WTC11 (cell line): ENCODE measurements at regions not wholly inside any gene's neighbourhood (a gene's known extent, or its start where the extent isn't known, plus 50 kb on each side); places are given as distances from the start of the nearest gene placed in this dataset.

ENCODE experiments used
- CREM ChIP-seq: sonication (generic); formaldehyde crosslinking; IDR thresholded peaks from 2 replicates; pipeline ENCODE4 v1.8.1; 2022; ENCODE audit warnings: mild to moderate bottlenecking, missing genetic modification reagents, moderate library complexity
- GRHL2 ChIP-seq: fragments of 250-450 bp; sonication (Bioruptor Pico); IDR thresholded peaks from 2 replicates; pipeline ENCODE4 v1.8.0; 2022; ENCODE audit warnings: mild to moderate bottlenecking, moderate library complexity; ENCODE audit not compliant: insufficient replicate concordance, severe bottlenecking
- ZBTB21 ChIP-seq: sonication (generic); formaldehyde crosslinking; IDR thresholded peaks from 2 replicates; pipeline ENCODE4 v1.8.1; 2023; ENCODE audit warnings: mild to moderate bottlenecking, missing genetic modification reagents, borderline replicate concordance
- ZNF512 ChIP-seq: sonication (generic); formaldehyde crosslinking; IDR thresholded peaks from 2 replicates; pipeline ENCODE4 v1.8.1; 2022; ENCODE audit warnings: missing genetic modification reagents, borderline replicate concordance
- TF ChIP-seq, protein P1 (sequence below): fragments of 200-600 bp; IDR thresholded peaks from 2 replicates; pipeline ENCODE4 v1.8.0; 2022; ENCODE audit warnings: antibody characterized with exemption

GRCh38 chr16:73955255-73955654 is 341.4 kb upstream of the PSMD7 start:
- TF ChIP-seq, protein P1, sequence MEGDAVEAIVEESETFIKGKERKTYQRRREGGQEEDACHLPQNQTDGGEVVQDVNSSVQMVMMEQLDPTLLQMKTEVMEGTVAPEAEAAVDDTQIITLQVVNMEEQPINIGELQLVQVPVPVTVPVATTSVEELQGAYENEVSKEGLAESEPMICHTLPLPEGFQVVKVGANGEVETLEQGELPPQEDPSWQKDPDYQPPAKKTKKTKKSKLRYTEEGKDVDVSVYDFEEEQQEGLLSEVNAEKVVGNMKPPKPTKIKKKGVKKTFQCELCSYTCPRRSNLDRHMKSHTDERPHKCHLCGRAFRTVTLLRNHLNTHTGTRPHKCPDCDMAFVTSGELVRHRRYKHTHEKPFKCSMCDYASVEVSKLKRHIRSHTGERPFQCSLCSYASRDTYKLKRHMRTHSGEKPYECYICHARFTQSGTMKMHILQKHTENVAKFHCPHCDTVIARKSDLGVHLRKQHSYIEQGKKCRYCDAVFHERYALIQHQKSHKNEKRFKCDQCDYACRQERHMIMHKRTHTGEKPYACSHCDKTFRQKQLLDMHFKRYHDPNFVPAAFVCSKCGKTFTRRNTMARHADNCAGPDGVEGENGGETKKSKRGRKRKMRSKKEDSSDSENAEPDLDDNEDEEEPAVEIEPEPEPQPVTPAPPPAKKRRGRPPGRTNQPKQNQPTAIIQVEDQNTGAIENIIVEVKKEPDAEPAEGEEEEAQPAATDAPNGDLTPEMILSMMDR, result no peak
- TF ChIP-seq ZNF512 (CRISPR knock-in tag), result no peak
- no peak for TF ChIP-seq ZBTB21 (CRISPR knock-in tag)
- no peak for TF ChIP-seq CREM (CRISPR knock-in tag)
- TF ChIP-seq GRHL2 (CRISPR knock-in tag), result no peak
